Fibroblast of skin of right quadriceps (primary cell): ENCODE measurements at regions not wholly inside any gene's neighbourhood (a gene's known extent, or its start where the extent isn't known, plus 50 kb on each side); places are given as distances from the start of the nearest gene placed in this dataset.
"Not testable (repeated sequence)": the region's sequence is repeated elsewhere in the genome, so short reads cannot be mapped to it uniquely, and the experiment has no call there.

Experiments used
- DNase-seq: peaks from one replicate; pipeline ENCODE4 v3.0.0-alpha.2; 2013

DNA sequence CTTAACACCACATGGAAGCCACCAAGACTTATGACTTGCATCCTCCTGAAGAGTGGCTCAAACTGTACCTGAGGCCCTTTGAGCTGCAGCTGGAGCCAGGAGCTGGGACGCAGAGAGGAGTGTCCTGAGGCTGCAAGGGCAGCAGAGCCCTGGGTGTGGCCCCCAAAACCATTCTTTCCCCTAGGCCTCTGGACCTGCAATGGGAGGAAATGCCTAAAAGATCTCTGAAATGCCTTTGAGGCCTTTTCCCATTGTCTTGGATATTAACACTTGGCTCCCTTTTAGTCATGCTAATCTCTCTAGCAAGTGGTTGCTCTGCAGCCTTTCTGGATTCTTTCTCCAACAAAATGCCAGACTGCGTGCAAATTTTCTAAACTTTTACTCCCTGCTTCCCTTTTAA lies 156.1 kb downstream of the SLC38A4 start:
- no peak for DNase-seq

DNA sequence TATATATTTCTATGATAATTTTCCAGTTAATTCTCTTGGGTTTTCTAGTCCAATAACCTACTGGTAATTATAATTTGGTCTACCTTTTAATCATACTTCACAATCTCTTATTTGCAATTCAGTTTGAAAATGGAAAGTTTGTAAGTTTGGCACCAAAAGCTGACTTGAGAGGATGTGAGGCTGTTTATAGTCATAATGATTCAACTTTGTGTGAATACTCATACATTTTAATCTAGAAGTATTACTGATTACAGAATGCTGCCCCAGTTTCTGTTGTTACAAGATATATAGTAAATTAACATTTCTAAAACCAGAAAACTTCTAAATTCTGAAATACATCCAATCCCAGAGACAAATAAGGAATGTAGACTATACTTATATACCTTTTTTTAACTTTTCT lies 158.2 kb downstream of the SLC38A4 start:
- no peak for DNase-seq

DNA sequence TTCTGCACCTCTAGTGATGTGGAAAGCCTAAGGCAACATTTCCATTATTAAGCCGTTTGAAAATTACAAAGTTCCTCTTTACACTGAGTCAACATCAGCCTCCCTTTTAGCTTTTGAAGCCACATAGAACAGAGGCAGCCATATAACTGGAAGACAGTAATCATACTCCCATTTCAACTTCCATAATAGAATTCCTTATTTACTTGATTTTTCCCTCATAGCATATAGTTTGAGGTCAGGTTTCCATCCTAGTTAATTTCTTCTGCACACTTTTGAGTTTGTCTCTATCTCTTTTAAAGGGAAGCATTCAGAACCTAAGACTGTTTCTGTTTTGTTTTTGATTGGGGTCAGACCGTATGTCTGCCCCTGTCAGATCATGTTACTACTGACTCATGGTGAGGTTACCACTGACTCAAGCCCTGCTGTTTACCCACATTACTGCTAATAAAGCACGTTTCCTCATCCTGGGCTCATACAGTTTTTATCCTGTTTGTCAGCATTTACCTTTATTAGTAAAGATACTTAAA lies 161.0 kb downstream of the SLC38A4 start:
- peak; percentile 89 for DNase-seq

DNA sequence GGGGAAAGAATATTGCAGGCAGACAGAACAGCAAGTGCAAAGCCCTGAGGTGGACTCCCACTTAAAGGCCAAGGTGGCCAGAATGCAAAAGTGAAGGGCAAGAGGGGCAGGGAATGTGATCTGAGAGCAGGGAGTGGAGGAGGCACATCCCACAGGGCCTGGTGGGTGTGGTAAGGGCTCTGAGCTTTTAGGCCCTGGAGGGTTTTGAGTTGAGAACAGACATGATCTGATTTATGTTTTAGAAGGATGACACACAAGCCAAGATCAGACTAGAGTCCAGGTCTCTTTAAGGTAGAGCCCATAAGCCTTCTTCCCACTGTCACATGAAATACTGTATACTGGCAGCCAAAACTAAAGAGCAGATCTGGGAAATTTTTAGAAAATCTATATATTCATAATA lies 162.5 kb downstream of the SLC38A4 start:
- DNase-seq, result no peak

DNA sequence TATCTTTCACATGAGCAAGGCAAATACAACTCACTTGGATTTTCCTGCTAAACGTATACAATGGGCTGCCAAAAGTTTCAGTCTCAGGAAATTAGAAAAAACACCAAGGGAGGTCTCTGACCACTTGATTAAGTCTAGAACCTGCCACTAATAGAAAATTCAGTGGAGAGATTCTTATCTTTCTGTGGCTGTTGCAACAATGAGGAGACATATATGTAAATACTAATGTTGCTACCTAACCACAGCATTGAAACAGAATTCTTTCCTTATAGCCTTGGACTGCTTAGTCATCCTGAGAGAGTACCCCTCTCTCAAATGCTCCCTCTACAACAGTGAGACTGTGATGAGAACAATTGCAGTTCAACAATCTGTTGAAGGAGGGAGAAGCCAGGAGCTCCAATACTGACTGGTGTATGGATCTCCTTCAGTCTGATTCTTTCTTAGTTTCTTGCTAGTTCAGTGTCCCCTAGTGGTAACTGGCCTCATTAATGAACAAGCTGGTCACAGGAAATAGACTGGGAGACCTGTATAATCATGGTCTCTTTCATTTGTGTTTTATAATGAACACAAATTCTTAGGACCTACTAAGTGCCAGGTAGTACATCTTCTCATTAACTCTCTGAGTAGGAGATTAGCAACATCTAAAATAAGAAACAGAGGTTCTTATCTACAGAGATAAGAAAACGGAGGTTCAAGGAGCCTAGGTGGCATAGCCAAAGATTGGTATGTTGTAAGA lies 164.5 kb downstream of the SLC38A4 start:
- DNase-seq, result peak; percentile 99

DNA sequence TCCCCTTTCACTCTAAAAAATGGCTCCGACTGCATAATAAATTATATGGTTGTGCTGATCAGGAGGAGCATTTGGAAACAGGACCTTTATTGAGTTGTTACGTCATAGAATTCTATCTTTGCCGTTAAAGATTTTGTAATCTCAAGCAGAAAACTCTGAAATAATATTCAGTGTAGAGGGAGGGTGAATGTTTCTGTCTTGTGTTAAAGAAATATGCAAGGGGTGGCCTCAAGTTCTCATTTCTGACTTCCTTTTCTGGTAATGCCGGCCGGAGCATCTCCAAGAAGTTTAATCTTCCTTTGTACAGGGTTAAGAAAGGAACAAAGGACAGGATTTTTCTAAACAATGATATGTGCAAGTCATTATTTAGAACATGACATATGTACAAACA lies 165.1 kb downstream of the SLC38A4 start:
- no peak for DNase-seq

DNA sequence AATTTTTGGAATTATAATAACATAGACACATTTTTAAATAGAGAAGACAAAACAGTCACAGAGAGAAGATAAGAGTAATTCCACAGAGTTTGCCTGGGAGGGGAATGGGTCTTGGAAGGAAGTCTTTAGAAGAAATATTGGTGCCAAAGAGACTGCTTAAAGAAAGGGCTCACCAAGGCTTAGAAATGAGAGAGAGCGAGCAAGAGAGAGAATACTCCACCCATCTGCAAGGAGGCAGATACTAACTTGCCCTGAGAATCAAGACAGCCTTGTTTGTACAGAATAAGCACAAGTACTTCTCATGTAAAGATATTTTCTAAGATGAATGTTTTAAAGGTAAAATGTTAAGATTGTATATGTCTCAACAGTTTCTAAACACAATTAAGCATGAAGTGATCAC lies 165.5 kb downstream of the SLC38A4 start:
- peak; percentile 22 for DNase-seq

DNA sequence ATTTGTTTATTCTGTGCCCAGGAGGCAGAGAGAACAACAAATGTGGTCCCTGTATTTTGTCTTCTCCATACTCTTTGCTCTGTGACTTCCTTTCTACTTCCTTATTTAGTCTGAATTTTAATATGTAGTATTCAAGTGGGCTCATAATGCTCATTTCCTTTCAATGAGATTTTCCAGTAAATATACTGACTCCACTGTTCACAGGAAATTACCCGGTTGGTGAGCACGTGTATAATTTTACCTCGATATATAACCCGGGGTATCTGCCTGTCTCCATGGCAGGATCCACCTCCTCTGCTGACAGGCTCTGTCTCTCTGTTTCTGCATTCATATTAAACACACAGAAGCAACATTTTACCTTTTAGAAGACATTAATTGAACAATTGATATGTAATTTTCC lies 166.0 kb downstream of the SLC38A4 start:
- DNase-seq, result peak; percentile 27

DNA sequence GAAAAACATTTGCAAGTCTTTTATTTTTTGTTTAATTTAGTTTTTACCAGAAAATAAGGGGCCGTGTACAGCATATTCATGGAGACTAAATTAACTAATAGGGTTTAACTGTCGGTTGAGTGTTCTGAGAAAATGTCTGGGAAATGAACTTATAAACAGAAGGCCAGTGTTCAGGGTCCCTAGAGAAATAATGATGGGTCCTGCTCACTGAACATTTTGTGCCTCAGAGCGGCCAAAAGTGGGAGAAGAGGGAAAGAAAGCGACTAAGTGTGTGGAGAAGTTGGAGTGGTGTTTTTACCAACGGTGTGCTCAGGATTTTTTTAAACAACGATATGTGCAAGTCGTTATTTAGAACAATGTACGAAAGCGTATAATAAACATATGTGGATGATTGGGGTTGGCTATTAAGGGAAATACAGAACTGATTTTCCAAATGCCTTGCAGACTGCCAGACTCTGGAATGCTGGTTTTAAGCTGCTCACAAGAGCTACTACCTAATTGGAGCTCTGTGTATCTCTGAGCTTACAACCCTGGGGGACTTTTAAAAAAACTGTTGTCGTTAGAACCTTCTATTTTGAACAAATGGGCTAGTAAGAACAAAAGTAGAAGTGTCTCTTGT lies 166.7 kb downstream of the SLC38A4 start:
- DNase-seq, result peak; percentile 39

DNA sequence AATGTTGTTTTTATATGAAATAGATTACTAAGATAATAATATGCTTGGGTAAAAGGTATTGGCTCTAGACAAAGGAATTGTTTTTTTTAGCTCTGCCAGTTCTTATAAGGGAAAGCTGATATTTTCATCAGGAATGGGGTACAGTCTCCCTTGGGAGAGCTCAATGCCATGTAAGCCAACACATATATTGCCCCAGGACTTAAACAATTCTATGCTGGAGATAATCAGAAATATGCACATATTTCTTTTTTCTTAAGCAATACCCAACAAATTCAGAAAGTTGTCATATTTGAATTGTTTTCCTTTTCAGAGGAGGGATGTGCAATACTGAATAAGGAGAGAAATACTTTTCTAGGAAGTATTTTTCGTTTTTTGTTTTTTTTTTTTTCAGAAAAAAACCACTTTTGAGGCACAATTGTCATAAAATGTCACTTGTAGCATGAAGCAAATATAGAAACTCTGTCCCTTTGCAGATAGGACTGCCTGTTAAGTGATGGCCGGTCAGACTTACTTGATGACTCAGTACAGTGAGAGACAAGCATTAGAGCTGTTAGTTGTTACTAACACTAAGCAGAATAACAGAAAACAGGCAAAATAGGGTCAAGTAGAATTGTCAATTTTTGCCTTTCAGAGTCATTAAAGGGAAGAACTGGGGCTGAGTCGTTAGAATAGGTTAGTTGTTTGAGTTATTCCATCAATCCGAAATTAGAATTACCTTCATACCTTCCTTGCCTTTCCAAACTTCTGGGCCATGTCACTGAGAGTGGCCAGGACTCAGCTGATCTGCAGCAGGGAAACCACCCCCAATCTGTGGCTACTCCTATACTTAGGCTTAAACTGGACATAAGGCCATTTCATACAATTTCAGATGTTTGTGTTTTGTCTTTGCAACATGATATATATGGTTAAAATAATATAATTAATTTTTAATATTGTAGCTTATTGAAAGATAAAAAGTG lies 168.1 kb downstream of the SLC38A4 start:
- DNase-seq, result peak; percentile 42

DNA sequence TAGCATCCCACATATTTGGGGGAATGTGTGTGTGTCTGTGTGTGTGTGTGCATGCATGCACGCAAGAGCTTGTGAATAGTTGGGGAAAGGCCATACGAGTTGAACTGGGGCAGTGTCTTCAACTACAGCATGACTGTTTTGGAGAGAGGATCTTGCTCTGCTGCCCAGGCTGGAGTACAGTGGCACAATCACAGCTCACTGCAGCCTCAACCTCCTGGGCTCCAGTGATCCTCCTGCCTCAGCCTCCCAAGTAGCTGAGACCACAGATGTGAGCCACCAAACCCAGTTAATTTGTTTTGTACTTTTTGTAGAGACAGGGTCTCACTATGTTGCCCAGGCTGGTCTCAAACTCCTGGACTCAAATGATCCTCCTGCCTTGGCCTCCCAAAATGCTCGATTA lies 169.8 kb downstream of the SLC38A4 start:
- DNase-seq, result not testable (repeated sequence)

DNA sequence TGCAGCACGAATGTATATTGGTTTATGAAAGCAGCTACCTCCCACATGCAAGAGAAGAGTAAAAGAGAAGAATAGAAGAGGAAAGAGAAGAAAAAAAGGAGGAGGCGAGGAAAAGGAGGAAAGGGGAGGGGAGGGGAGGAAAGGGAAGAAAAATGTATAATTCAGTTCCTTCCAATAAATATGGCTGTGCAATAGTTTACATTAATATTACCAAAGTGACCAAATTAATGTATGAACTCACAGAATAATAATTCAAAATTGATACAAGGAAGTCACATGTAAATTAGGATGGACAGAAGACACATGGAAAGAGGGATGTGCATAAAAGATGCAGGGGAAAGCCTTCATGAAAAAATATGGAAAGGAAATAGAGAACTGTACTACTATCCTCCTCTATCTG lies 172.5 kb downstream of the SLC38A4 start:
- no peak for DNase-seq

DNA sequence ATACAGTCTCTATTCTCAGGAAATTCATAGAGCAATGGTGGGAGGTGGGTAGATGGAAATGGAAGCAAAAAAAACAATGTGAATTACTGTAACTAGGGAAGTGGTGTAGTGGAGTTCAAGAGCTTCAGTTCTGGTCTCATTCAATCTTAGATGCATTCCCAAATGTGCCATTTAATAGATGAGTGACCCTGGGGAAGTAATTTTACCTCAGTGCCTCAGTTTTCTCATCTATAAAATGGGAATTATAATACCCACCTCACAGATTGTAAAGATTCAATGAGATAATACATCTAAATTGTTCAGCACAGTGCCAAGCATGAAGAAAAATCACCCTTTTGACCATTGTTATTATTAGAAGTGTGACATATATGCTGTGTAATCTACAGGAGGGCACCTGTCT lies 173.1 kb downstream of the SLC38A4 start:
- DNase-seq, result no peak

DNA sequence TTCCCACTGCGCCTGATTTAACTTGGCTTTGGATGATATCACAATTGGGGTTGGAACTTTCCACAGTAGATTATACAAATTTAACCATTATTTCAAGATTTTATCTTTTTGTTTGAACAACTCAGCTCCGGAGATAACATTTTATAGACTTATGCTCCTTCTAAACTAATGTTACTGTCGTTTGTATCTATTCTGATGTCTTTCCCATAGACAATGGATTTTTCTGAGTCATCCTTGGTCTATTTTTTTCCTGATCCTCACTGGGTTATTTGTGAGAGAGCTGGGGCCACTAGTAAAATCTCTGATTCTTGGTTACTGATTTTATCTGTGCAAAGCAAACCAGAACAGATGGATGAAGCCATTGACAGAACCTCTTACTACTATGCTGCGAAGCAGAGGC lies 175.1 kb downstream of the SLC38A4 start:
- no peak for DNase-seq

DNA sequence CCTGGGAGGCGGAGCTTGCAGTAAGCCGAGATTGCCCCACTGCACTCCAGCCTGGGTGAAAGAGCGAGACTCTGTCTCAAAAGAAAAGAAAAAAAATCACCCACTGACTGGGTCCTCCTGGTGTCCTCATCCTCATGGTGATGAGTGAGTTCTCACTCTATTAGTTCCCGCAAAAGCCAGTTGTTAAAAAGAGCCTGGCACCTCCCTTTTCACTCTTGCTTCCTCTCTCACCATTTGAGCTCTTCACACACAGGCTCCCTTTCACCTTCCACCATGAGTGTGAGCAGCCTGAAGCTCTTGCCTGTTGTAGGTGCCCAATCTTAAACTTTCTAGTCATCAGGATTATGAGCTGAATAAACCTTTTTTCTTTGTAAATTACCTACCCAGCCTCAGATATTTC lies 176.4 kb downstream of the SLC38A4 start:
- no peak for DNase-seq

DNA sequence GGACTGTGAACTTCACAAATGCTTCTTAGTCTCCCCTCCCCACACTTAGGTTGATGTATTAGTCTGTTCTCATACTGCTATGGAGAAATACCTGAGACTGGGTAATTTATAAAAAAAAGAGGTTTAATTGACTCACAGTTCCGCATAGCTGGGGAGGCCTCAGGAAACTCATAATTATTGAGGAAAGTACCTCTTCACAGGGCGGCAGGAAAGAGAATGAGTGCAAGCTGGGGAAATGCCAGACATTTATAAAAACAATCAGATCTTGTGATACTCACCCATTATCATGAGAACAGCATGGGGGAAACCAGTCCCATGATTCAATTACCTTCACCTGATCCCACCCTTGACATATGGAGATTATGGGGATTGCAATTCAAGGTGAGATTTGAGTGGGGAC lies 178.8 kb downstream of the SLC38A4 start:
- DNase-seq, result no peak

DNA sequence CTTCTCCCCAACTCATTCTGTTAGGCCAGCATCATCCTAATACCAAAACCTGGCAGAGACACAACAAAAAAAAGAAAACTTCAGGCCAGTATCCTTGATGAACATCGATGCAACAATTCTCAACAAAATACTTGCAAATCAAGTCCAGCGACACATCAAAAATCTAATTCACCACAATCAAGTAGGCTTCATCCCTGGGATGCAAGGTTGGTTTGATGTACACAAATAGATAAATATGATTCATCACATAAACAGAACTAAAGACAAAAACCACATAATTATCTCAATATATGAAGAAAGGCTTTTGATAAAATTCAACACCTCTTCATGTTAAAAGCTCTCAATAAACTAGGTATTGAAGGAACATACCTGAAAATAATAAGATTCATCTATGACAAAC lies 184.1 kb downstream of the SLC38A4 start:
- DNase-seq, result not testable (repeated sequence)

DNA sequence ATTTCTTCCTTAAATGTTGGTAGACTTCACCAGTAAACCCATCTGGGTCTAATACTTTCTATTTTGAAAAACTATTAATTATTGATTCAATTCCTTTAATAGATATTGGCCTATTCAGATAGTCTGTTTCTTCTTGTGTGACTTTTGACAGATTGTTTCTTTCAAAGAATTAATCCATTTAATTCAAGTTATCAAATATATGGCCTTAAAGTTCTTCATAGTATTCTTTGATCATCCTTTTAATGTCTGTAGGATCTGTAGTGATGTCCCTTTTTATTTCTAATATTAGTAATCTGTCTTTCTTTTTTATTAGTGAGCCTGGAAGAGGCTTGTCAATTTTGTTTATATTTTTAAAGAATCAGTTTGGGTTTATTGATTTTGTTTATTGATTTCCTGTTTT lies 190.0 kb downstream of the SLC38A4 start:
- no peak for DNase-seq

DNA sequence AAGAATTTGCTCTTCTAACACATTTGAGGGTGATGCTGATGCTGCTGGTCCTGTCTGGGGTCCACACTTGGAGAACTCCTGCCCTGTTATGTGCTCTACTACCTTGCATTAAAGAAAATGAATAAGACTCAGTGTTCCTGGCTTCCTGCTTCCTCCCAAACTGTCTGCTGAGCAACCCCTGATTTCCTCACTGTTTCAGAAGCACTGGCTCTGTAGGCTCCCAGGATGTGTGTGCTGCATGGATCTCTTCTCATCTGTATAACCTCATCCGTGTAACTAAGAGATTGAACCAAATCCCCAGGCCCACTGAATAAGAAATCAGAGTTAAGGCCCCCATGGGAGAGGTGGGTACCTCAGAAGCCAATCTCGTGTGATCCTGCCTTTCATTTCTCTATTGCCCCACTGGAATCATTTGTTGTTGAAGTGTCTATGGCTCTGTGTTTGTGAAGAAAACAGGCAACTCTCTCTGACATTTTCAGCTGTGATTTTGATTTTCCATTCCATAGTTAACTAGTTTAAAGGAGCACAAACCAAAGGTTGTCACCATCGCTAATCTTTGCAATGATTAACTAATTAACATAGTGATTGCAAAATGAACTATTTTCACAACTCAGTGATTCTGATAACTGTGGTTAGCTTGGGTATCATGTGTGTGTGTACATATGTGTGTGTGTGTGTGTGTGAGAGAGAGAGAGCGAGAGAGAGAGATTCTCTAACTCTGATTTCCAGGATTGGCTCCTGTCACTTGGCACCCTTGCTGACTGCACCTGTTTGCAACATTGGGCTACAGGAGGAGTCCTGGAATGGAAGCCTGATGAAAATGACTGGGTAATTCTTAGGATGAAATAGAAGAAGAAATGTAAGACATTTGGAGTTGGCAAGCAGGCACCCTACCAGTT lies 196.2 kb downstream of the SLC38A4 start:
- DNase-seq, result no peak

DNA sequence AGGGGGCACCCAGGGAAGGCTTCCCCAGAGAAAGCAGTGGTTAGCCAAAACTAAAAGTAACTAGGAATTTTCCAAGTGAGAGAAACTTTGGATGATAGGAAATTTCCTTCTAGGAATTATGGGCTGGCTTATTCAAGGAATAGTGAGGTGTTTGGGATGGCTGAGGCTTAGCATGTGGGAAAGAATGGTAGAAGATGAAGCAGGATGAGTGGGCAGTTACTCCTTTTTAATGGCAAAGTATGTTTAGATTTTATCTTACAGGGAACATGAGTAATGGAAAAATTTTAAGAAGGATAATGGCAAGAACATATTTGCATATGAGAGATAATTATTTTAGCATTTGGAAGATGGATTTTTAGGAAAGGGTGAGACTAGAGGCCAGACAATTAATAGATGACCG lies 197.6 kb downstream of the SLC38A4 start:
- no peak for DNase-seq

DNA sequence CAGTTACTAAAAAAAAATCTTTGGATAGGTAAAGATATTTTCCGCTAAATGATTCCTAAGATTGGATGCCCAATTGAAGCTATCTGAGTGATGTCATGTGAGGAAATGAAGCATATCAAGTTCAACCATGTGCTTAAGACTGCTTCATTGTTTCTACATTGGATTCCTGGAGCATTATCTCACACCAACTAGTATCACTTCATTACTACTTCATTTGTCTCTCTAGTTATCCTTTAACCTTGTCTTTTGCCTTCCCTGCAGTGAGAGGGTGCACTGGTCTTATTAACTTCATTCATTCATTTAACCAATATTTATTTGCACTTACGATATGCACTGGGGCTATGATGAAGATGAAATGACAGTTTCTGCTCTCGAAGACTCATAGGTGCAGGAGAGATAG lies 198.1 kb downstream of the SLC38A4 start:
- DNase-seq, result no peak

DNA sequence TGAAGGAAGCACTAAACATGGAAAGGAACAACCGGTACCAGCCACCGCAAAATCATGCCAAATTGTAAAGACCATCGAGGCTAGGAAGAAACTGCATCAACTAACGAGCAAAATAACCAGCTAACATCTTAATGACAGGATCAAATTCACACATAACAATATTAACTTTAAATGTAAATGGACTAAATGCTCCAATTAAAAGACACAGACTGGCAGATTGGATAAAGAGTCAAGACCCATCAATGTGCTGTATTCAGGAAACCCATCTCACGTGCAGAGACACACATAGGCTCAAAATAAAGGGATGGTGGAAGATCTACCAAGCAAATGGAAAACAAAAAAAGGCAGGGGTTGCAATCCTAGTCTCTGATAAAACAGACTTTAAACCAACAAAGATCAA lies 206.3 kb downstream of the SLC38A4 start:
- not testable (repeated sequence) for DNase-seq
